Central memory CD8-positive, alpha-beta T cell (primary cell): ENCODE measurements at regions not wholly inside any gene's neighbourhood (a gene's known extent, or its start where the extent isn't known, plus 50 kb on each side); places are given as distances from the start of the nearest gene placed in this dataset.

Experiments used
- ATAC-seq: fragments of 150-1000 bp; cut with Tn5 transposase; replicated peaks from 2 replicates; pipeline ENCODE4 v1.10.0; 2022; ENCODE audit warnings: mild to moderate bottlenecking, moderate FRiP score, moderate number of reproducible peaks; ENCODE audit not compliant: poor library complexity, severe bottlenecking; ENCODE audit errors: extremely low read depth
- DNase-seq, 2 donors: peaks; one replicate each; pipeline ENCODE4 v3.0.0; 2021; ENCODE audit warnings: low spot score in 2 of 2
- H3K27ac Mint-ChIP-seq: one replicate; pipeline ENCODE4 v1.8.0; 2022; ENCODE audit warnings: low read depth, mild to moderate bottlenecking, moderate library complexity, mixed read lengths
- H3K27me3 Mint-ChIP-seq: one replicate; pipeline ENCODE4 v1.8.0; 2022; ENCODE audit warnings: mixed read lengths
- H3K36me3 Mint-ChIP-seq: one replicate; pipeline ENCODE4 v1.8.0; 2022; ENCODE audit warnings: mild to moderate bottlenecking, moderate library complexity, mixed read lengths; ENCODE audit not compliant: insufficient read depth
- H3K4me1 Mint-ChIP-seq: one replicate; pipeline ENCODE4 v1.8.0; 2022; ENCODE audit warnings: mixed read lengths
- H3K4me3 Mint-ChIP-seq: one replicate; pipeline ENCODE4 v1.8.0; 2022; ENCODE audit warnings: mild to moderate bottlenecking, moderate library complexity, mixed read lengths
- H3K9me3 Mint-ChIP-seq: one replicate; pipeline ENCODE4 v1.8.0; 2022; ENCODE audit warnings: mixed read lengths

GRCh38 chr13:89932902-89933301 lies 1414.6 kb upstream of the MIR17HG start:
- Mint-ChIP-seq H3K27ac (no peak overlapping the region), H3K9me3 (peaks cover 20% of the 10 kb centered on the region), H3K36me3 (no peaks in the 10 kb centered on the region), H3K27me3 (no peaks in the 10 kb centered on the region), H3K4me1 (no peaks in the 10 kb centered on the region), H3K4me3 (no peak overlapping the region)
- DNase-seq = no peak
- ATAC-seq = no peak

- Mint-ChIP-seq H3K4me1 (no peaks in the 10 kb centered on the region), H3K27ac (no peak overlapping the region), H3K9me3 (peaks cover 12% of the 10 kb centered on the region), H3K27me3 (no peaks in the 10 kb centered on the region), H3K4me3 (no peak overlapping the region), H3K36me3 (no peaks in the 10 kb centered on the region)
- DNase-seq (no peak), ATAC-seq (no peak)
These were observed 1411.2 kb upstream of the MIR17HG start for GRCh38 chr13:89936256-89936655.

- Mint-ChIP-seq H3K9me3 (peaks cover 12% of the 10 kb centered on the region), H3K27ac (no peak overlapping the region), H3K4me3 (no peak overlapping the region), H3K27me3 (no peaks in the 10 kb centered on the region), H3K4me1 (no peaks in the 10 kb centered on the region), H3K36me3 (no peaks in the 10 kb centered on the region)
- ATAC-seq (no peak), DNase-seq (no peak)
These were observed 1410.1 kb upstream of the MIR17HG start for GRCh38 chr13:89937420-89937819.

- H3K27me3 Mint-ChIP-seq = no peaks in the 10 kb centered on the region
- no peak for ATAC-seq
- no peak for DNase-seq
- H3K9me3 Mint-ChIP-seq = peaks cover 8% of the 10 kb centered on the region
- no peak overlapping the region for H3K27ac Mint-ChIP-seq
- no peak overlapping the region for H3K4me3 Mint-ChIP-seq
- no peaks in the 10 kb centered on the region for H3K36me3 Mint-ChIP-seq
- no peaks in the 10 kb centered on the region for H3K4me1 Mint-ChIP-seq
These were observed 1407.1 kb upstream of the MIR17HG start for GRCh38 chr13:89940383-89940782.

DNA sequence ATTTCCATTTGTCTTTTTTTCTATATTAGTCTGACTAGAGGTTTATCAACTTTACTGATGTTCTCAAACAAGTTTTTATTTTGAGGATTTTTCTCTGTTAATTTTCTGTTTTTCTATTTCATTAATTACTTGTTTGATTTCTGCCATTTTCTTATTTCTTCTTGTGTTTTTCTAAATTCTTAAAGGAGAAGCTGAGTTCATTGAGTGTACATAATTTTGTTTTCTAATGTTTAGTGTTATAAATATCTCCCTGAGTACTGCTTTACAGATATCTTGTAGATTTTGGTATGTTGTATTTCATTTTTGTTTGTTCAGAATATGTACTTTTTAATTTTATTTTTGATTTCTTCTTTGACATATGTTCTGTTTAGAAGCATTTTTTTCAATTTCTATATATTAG lies 1404.3 kb upstream of the MIR17HG start:
- no peak for ATAC-seq
- peaks cover 5% of the 10 kb centered on the region for H3K9me3 Mint-ChIP-seq
- H3K36me3 Mint-ChIP-seq = no peaks in the 10 kb centered on the region
- DNase-seq = no peak
- no peak overlapping the region for H3K4me3 Mint-ChIP-seq
- H3K27ac Mint-ChIP-seq = no peak overlapping the region
- H3K27me3 Mint-ChIP-seq = no peaks in the 10 kb centered on the region
- no peaks in the 10 kb centered on the region for H3K4me1 Mint-ChIP-seq

GRCh38 chr13:89950225-89950624 lies 1397.3 kb upstream of the MIR17HG start:
- Mint-ChIP-seq H3K36me3 (no peaks in the 10 kb centered on the region), H3K4me3 (no peak overlapping the region), H3K4me1 (no peaks in the 10 kb centered on the region), H3K27ac (no peak overlapping the region), H3K27me3 (no peaks in the 10 kb centered on the region), H3K9me3 (peaks cover 5% of the 10 kb centered on the region)
- ATAC-seq = no peak
- no peak for DNase-seq

DNA sequence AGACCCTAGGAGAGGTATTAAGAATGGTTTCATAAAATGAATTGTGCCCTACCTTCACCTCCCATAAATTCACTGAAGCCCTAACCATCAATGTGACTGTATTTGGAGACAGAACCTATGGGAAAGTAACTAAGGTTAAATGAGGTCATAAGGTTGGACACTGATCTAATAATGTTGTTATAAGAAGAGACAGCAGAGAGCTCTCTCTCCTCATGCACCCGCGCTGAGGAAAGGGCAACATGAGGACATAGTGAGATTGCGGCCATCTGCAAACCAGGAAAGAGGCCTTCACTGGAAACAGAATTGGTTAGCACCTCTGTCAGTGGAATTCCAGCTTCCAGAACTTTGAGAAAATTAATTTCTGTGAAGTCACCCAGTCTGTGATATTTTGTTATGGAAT lies 1396.1 kb upstream of the MIR17HG start:
- Mint-ChIP-seq H3K27ac (no peak overlapping the region), H3K9me3 (no peaks in the 10 kb centered on the region), H3K4me1 (no peaks in the 10 kb centered on the region), H3K36me3 (no peaks in the 10 kb centered on the region), H3K4me3 (no peak overlapping the region), H3K27me3 (no peaks in the 10 kb centered on the region)
- no peak for ATAC-seq
- no peak for DNase-seq

GRCh38 chr13:89953581-89953980 lies 1393.9 kb upstream of the MIR17HG start:
- H3K27ac Mint-ChIP-seq = no peak overlapping the region
- H3K27me3 Mint-ChIP-seq = no peaks in the 10 kb centered on the region
- ATAC-seq (no peak), DNase-seq (no peak)
- no peaks in the 10 kb centered on the region for H3K9me3 Mint-ChIP-seq
- no peaks in the 10 kb centered on the region for H3K4me1 Mint-ChIP-seq
- H3K4me3 Mint-ChIP-seq = no peak overlapping the region
- no peaks in the 10 kb centered on the region for H3K36me3 Mint-ChIP-seq

DNA sequence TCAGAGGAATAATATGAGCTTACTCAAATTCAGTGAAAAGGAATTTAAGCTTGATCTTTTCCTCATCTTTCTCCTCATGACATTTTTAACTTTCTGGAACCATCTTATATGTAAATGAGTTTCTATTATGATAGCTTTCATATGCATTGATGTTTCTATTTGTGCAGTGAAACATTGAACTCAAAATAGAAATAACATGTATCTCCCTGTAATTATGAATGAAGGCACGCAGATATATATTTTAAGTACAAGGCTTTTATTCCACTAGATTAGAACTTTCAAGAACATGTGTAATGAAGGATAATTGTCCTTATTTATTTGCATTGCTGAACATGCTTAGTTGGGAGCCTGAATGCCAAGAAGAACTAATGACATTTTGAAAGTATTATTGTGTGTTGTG lies 1391.7 kb upstream of the MIR17HG start:
- DNase-seq (no peak), ATAC-seq (no peak)
- Mint-ChIP-seq H3K36me3 (no peaks in the 10 kb centered on the region), H3K9me3 (peaks cover 5% of the 10 kb centered on the region), H3K4me1 (no peaks in the 10 kb centered on the region), H3K4me3 (no peak overlapping the region), H3K27me3 (no peaks in the 10 kb centered on the region), H3K27ac (no peak overlapping the region)

- no peaks in the 10 kb centered on the region for H3K36me3 Mint-ChIP-seq
- ATAC-seq (no peak), DNase-seq (no peak)
- peaks cover 5% of the 10 kb centered on the region for H3K9me3 Mint-ChIP-seq
- H3K27ac Mint-ChIP-seq = no peak overlapping the region
- H3K4me3 Mint-ChIP-seq = no peak overlapping the region
- H3K4me1 Mint-ChIP-seq = no peaks in the 10 kb centered on the region
- H3K27me3 Mint-ChIP-seq = no peaks in the 10 kb centered on the region
These were observed 1388.4 kb upstream of the MIR17HG start for GRCh38 chr13:89959074-89959473.

DNA sequence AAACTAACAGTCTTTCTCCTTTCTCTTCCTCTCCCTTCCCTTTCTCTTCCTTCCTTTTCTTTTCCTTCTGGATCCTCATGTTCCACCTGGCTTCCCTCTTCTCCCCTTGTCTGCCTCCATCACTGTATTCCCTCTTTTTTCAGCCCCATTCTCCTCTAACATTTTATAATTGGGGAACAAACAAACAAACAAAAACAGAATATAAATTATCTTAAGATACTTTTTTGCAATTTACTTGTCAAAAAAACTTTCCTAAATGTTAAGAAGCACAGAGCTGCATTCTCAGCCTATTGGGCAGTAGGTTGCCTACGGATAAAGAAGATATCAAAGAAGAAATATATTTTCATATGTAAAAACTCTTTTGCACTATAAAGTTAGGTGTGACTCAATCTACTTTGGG lies 1382.2 kb upstream of the MIR17HG start:
- no peak for ATAC-seq
- H3K4me1 Mint-ChIP-seq = no peaks in the 10 kb centered on the region
- H3K9me3 Mint-ChIP-seq = peaks cover 22% of the 10 kb centered on the region
- no peak overlapping the region for H3K4me3 Mint-ChIP-seq
- H3K27me3 Mint-ChIP-seq = no peaks in the 10 kb centered on the region
- no peak for DNase-seq
- no peak overlapping the region for H3K27ac Mint-ChIP-seq
- H3K36me3 Mint-ChIP-seq = no peaks in the 10 kb centered on the region

DNA sequence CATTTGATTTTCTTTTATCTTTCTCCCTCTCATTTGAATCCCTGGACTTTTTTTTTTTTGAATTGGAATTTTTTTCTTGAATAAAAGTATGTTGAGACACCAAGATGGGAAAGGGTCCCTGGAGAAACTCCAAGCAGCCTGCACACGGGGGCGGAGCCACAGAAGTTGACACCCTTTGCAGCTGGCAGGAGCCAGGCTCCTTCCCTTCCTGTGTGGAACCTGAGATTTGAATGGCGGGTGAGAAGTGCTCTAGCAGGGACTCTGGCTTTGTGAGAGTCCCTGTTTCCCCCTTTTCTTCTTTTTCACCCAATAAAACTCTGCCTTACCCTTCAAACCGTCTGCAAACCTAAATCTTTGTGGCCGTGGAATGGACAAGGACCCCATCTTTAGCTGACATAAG lies 1381.0 kb upstream of the MIR17HG start:
- H3K9me3 Mint-ChIP-seq = peaks cover 29% of the 10 kb centered on the region
- no peaks in the 10 kb centered on the region for H3K36me3 Mint-ChIP-seq
- H3K27me3 Mint-ChIP-seq = no peaks in the 10 kb centered on the region
- DNase-seq (no peak), ATAC-seq (no peak)
- no peak overlapping the region for H3K27ac Mint-ChIP-seq
- no peak overlapping the region for H3K4me3 Mint-ChIP-seq
- H3K4me1 Mint-ChIP-seq = no peaks in the 10 kb centered on the region

- H3K4me3 Mint-ChIP-seq = no peak overlapping the region
- H3K9me3 Mint-ChIP-seq = peaks cover 29% of the 10 kb centered on the region
- no peak for ATAC-seq
- H3K4me1 Mint-ChIP-seq = no peaks in the 10 kb centered on the region
- no peak for DNase-seq
- H3K27ac Mint-ChIP-seq = no peak overlapping the region
- H3K36me3 Mint-ChIP-seq = no peaks in the 10 kb centered on the region
- H3K27me3 Mint-ChIP-seq = no peaks in the 10 kb centered on the region
These were observed 1379.8 kb upstream of the MIR17HG start for GRCh38 chr13:89967701-89968100.

DNA sequence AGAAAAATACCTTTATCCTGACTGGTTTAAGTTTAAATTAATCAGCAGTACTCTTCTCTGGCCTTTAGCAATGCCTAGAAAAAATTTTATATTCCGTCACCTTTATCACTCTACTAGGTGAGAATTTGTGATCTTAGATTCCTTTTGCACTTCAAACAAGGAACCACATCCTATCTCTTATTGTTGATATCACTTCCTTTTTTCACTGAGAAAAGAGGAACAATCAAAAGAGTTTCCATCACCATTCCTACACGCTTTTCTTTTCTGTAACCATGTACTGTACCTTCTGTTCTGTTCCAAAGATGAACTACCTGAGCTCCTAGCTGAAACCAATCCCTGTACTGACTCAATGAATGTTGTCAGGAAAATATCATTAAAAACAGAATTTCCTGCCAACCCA lies 1379.0 kb upstream of the MIR17HG start:
- no peak for DNase-seq
- Mint-ChIP-seq H3K4me3 (no peak overlapping the region), H3K4me1 (no peaks in the 10 kb centered on the region), H3K36me3 (no peaks in the 10 kb centered on the region), H3K9me3 (peaks cover 29% of the 10 kb centered on the region), H3K27ac (no peak overlapping the region), H3K27me3 (no peaks in the 10 kb centered on the region)
- ATAC-seq = no peak
